ENCODE measurements at regions not wholly inside any gene's neighbourhood (a gene's known extent, or its start where the extent isn't known, plus 50 kb on each side); places are given as distances from the start of the nearest gene placed in this dataset.

GRCh38 chrX:42943051-42943974 is 165.3 kb upstream of the PPP1R2C start:
- Mint-ChIP-seq H3K9me3 (ENCODE audit: insufficient read depth) (peaks cover 3% of the 10 kb centered on the region), H3K4me3 (peak overlapping the region; percentile 52), H3K27ac (peak overlapping the region; percentile 99), H3K27me3 (no peaks in the 10 kb centered on the region), H3K4me1 (peaks cover 73% of the 10 kb centered on the region)
- Histone ChIP-seq H3K9ac (ENCODE audit: low read length) (peak overlapping the region; percentile 34), H3K4me2 (replicated peaks; ENCODE audit: low read depth, low read length, poor library complexity, severe bottlenecking) (peak overlapping the region; percentile 53), H3K27ac (ENCODE audit: low read length in 2 of 2) (peak overlapping the region; percentile 79 to 89), H3K9me3 (ENCODE audit: control extremely low read depth in 1 of 3, control insufficient read depth in 2 of 3, insufficient read depth in 1 of 3, low read length in 2 of 3) (peaks cover 0 to 7% (median 0%) of the 10 kb centered on the region in 3 donors), H3K36me3 (replicated peaks in 1 of 2; ENCODE audit: control extremely low read depth in 1 of 2, control insufficient read depth in 1 of 2, extremely low read depth in 1 of 2, insufficient read depth in 2 of 2, low read length in 1 of 2) (no peaks in the 10 kb centered on the region), H4K20me1 (ENCODE audit: control insufficient read depth, insufficient read depth, low read length, poor library complexity, severe bottlenecking) (no peaks in the 10 kb centered on the region), H3K79me2 (ENCODE audit: control insufficient read depth, insufficient read depth, low read length) (no peaks in the 10 kb centered on the region), H2AFZ (ENCODE audit: insufficient read depth, low read depth, low read length, poor library complexity, severe bottlenecking) (peak overlapping the region; percentile 44), H3K4me1 (ENCODE audit: control insufficient read depth in 2 of 2, insufficient read depth in 2 of 2, low read length in 2 of 2) (peaks cover 65% of the 10 kb centered on the region in 2 donors), H3K27me3 (replicated peaks in 1 of 4; ENCODE audit: control extremely low read depth in 1 of 4, control insufficient read depth in 3 of 4, insufficient read depth in 4 of 4, low read length in 3 of 4) (no peaks in the 10 kb centered on the region), H3K4me3 (ENCODE audit: control extremely low read depth in 1 of 5, extremely low read depth in 1 of 5, insufficient read depth in 1 of 5, low read depth in 2 of 5, low read length in 4 of 5) (peak overlapping the region in 1 of 5 experiments; percentile 19)
- peak; percentile 41 for DNase-seq
- ChIA-PET CTCF (interaction anchor here (0.9 to 3.4 kb wide), 7 partner anchors 9 to 1146 kb away, joined by 3 to 25 read pairs (median 4); no protein-coding TSS in a partner anchor), POLR2A (interaction anchor here (0.6 to 1.8 kb wide), 6 partner anchors 12 to 1144 kb away, joined by 3 to 19 read pairs (median 4); no protein-coding TSS in a partner anchor)
- WGBS (ENCODE audit: insufficient coverage), result 33% methylated on average over 1 of the region's 6 CpGs
- ATAC-seq (ENCODE audit: low read depth), result peak; percentile 75
- intact Hi-C loops (cut with micrococcal nuclease), result loop anchor here (2.0 to 10.0 kb wide), 5 partner anchors 49 to 1145 kb away; partner anchors contain the start of gene CASK
- TF ChIP-seq EZH2 (IDR thresholded peaks at IDR 0.05; ENCODE audit: borderline replicate concordance, insufficient read depth, low read depth, low read length, poor library complexity, severe bottlenecking) (no peak), CTCF (IDR thresholded peaks at IDR 0.05) (no peak)

Measured in B cell (primary cell).